Panc1 (cell line): ENCODE measurements at regions not wholly inside any gene's neighbourhood (a gene's known extent, or its start where the extent isn't known, plus 50 kb on each side); places are given as distances from the start of the nearest gene placed in this dataset.
"Not testable (repeated sequence)": the region's sequence is repeated elsewhere in the genome, so short reads cannot be mapped to it uniquely, and the experiment has no call there.

ENCODE experiments used
- ATAC-seq: fragments of 200-7000 bp; cut with Tn5 transposase; 2 replicates; pipeline ENCODE4 v1.9.1; 2020; ENCODE audit warnings: mild to moderate bottlenecking, moderate library complexity
- BruUV-seq: library from RNA; stranded (reverse); fragments of 400-500 nt; replicated peaks from 2 replicates; lab custom pipeline; 2021; lab: Mats Ljungman, UMichigan
- CTCF ChIA-PET: fragments of 300-600 bp; sonication (Branson Sonifier 250); formaldehyde crosslinking; loops from one replicate; lab custom pipeline; 2022; ENCODE audit warnings: antibody characterized with exemption; lab: Charles Lee
- POLR2A ChIA-PET: fragments of 300-600 bp; sonication (Branson Sonifier 250); formaldehyde crosslinking; loops from one replicate; lab custom pipeline; 2022; ENCODE audit warnings: antibody characterized with exemption; lab: Charles Lee
- DNase-seq: peaks from one replicate; pipeline ENCODE4 v3.0.0-alpha.2; 2010; ENCODE audit warnings: low read depth, low spot score
- H3K27ac ChIP-seq: 2 replicates; pipeline ENCODE4 v1.5.1; 2011; ENCODE audit warnings: mild to moderate bottlenecking, low read length, inconsistent platforms
- H3K27me3 ChIP-seq: fragments of 200-500 bp; sonication (Bioruptor generic); 2 replicates; pipeline ENCODE4 v1.6.0; 2014; ENCODE audit warnings: low read length, inconsistent platforms; ENCODE audit not compliant: control insufficient read depth, insufficient read depth
- H3K36me3 ChIP-seq: fragments of 200-500 bp; sonication (Bioruptor generic); 2 replicates; pipeline ENCODE4 v1.5.1; 2014; ENCODE audit warnings: inconsistent platforms, mild to moderate bottlenecking, low read length, moderate library complexity; ENCODE audit not compliant: control insufficient read depth, insufficient read depth
- H3K4me1 ChIP-seq: 2 replicates; pipeline ENCODE4 v1.5.1; 2011; ENCODE audit warnings: inconsistent platforms, mild to moderate bottlenecking, low read length, moderate library complexity; ENCODE audit not compliant: control insufficient read depth, insufficient read depth
- H3K4me3 ChIP-seq, 2 experiments: 2 replicates each; pipeline ENCODE4 v1.5.1; 2011 to 2012; ENCODE audit warnings: low read depth in 2 of 2, low read length in 2 of 2, mild to moderate bottlenecking in 2 of 2, inconsistent platforms in 1 of 2, moderate library complexity in 1 of 2
- H3K9me3 ChIP-seq: fragments of 200-500 bp; sonication (Bioruptor generic); 2 replicates; pipeline ENCODE4 v1.5.1; 2014; ENCODE audit warnings: low read depth, mild to moderate bottlenecking, inconsistent platforms, low read length, moderate library complexity; ENCODE audit not compliant: control insufficient read depth, insufficient read depth
- CTCF ChIP-seq: fragments of 450-650 bp; IDR thresholded peaks from 2 replicates; pipeline ENCODE4 v1.5.1; 2017; ENCODE audit warnings: mild to moderate bottlenecking
- POLR2AphosphoS5 ChIP-seq: IDR thresholded peaks from 2 replicates; pipeline ENCODE4 v1.6.1; 2012; ENCODE audit warnings: mild to moderate bottlenecking, low read depth, low read length, moderate library complexity
- REST ChIP-seq, 2 experiments: IDR thresholded peaks; 2 replicates each; pipeline ENCODE4 v1.6.1; 2011 to 2012; ENCODE audit warnings: low read depth in 2 of 2, control low read depth in 1 of 2, low read length in 1 of 2, mild to moderate bottlenecking in 1 of 2, moderate library complexity in 1 of 2; ENCODE audit not compliant: insufficient read depth in 1 of 2
- SIN3A ChIP-seq: IDR thresholded peaks from 2 replicates; pipeline ENCODE4 v1.6.1; 2012; ENCODE audit warnings: low read depth, mild to moderate bottlenecking, low read length, moderate library complexity, borderline replicate concordance; ENCODE audit not compliant: insufficient read depth
- TCF7L2 ChIP-seq: IDR thresholded peaks from 2 replicates; pipeline ENCODE4 v1.6.1; 2011; ENCODE audit warnings: mild to moderate bottlenecking, low read depth, low read length, inconsistent platforms
- in situ Hi-C: cut with HindIII; loops from 2 replicates; pipeline ENCODE4 v1.10.0; 2016; ENCODE audit warnings: low sequenced_read_pairs, low pct_unique_long_range_greater_than_20kb
- intact Hi-C: fragments of 100-400 bp; cut with micrococcal nuclease; formaldehyde crosslinking; loops from one replicate; pipeline ENCODE4 v1.10.0; 2022; ENCODE audit not compliant: unreplicated experiment

DNA sequence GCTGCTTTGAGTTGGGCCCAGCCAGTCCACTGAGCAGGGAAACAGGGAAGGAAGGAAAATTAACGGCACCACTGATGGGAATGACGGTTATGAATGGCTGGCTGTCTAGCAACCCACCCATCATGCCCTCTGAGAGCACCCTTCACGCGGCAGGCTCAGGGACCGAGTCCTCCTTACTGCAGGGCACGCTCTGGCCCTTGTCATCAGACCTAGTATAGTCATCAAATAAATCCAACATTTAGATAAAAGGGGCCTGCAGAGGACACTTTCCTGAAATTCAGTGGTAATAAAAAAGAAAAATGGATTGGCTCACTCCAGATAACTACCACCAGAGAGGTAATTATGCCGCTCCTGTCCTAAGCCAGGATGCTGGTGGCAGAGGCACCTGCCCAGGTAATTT lies 509.4 kb downstream of the MATN1 start:
- intact Hi-C loops (no loop called here), in situ Hi-C loops (no loop called here)

DNA sequence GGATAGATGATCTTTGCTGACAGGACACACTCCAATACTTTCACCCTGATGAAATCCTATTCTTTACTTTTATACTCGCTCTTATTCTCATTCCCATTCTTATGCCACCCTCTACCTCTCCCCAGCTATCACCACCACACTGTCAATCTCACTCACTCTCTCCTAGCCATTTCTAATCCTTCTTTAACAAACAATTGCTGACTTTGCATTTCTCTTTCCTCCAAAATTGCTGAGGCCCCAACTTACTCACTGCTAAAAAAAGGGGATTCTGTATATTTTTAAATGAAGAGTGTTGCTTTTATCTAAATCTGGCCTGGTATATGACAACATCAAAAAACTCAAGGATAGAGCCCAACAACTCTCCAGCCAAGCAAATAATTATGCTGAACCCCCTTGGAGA lies 515.4 kb downstream of the MATN1 start:
- ATAC-seq, H3K4me3 ChIP-seq, H3K36me3 ChIP-seq, H3K9me3 ChIP-seq, POLR2A ChIA-PET, BruUV-seq, CTCF ChIA-PET, H3K27ac ChIP-seq, intact Hi-C loops, DNase-seq, in situ Hi-C loops, H3K4me1 ChIP-seq: not testable (repeated sequence)
- H3K27me3 ChIP-seq: peaks cover 12% of the 10 kb centered on the region; the same call in 1 of the 2 replicates

More for the DNA sequence above, 509.4 kb downstream of the MATN1 start:
- DNase-seq (no peak), ATAC-seq (no peak)
- Histone ChIP-seq H3K4me1 (no peaks in the 10 kb centered on the region), H3K27ac (no peak overlapping the region), H3K27me3 (peaks cover 14% of the 10 kb centered on the region; the same call in 1 of the 2 replicates), H3K36me3 (no peaks in the 10 kb centered on the region), H3K9me3 (no peaks in the 10 kb centered on the region), H3K4me3 (no peak overlapping the region)
- no TSS peak for BruUV-seq
- POLR2A ChIA-PET: no interaction called here
- TF ChIP-seq CTCF (no peak), SIN3A (no peak), REST (IDR thresholded peaks at IDR 0.05; ENCODE audit: insufficient read depth in 1 of 2, low read depth in 2 of 2, low read length in 1 of 2) (no peak), TCF7L2 (no peak), POLR2AphosphoS5 (no peak)
- CTCF ChIA-PET: no interaction called here

- CTCF ChIA-PET, H3K27ac ChIP-seq, H3K36me3 ChIP-seq, H3K4me1 ChIP-seq, BruUV-seq, DNase-seq, H3K4me3 ChIP-seq, POLR2A ChIA-PET, intact Hi-C loops, in situ Hi-C loops, ATAC-seq, H3K9me3 ChIP-seq, H3K27me3 ChIP-seq: not testable (repeated sequence)
Observed at GRCh38 chr1:30206631-30207030, 516.8 kb downstream of the MATN1 start.

GRCh38 chr1:30204916-30205315 lies 518.5 kb downstream of the MATN1 start:
- H3K27ac ChIP-seq, CTCF ChIA-PET, ATAC-seq, H3K9me3 ChIP-seq, H3K4me3 ChIP-seq, H3K4me1 ChIP-seq, POLR2A ChIA-PET, DNase-seq, intact Hi-C loops, H3K27me3 ChIP-seq, BruUV-seq, in situ Hi-C loops, H3K36me3 ChIP-seq: not testable (repeated sequence)
